ENCODE measurements at regions not wholly inside any gene's neighbourhood (a gene's known extent, or its start where the extent isn't known, plus 50 kb on each side); places are given as distances from the start of the nearest gene placed in this dataset.

GRCh38 chr12:30048371-30048770 lies 264.6 kb upstream of the TMTC1 start:
- Histone ChIP-seq H3K4me3 (ENCODE audit: control extremely low read depth in 1 of 5, extremely low read depth in 1 of 5, insufficient read depth in 1 of 5, low read depth in 2 of 5, low read length in 4 of 5) (no peak overlapping the region), H4K20me1 (ENCODE audit: control insufficient read depth, insufficient read depth, low read length, poor library complexity, severe bottlenecking) (no peaks in the 10 kb centered on the region), H3K9ac (ENCODE audit: low read length) (no peak overlapping the region), H3K4me2 (replicated peaks; ENCODE audit: low read depth, low read length, poor library complexity, severe bottlenecking) (no peak overlapping the region), H3K27ac (ENCODE audit: low read length in 2 of 2) (no peak overlapping the region), H3K79me2 (ENCODE audit: control insufficient read depth, insufficient read depth, low read length) (no peaks in the 10 kb centered on the region), H3K4me1 (ENCODE audit: control insufficient read depth in 2 of 2, insufficient read depth in 2 of 2, low read length in 2 of 2) (no peaks in the 10 kb centered on the region), H3K36me3 (replicated peaks in 1 of 2; ENCODE audit: control extremely low read depth in 1 of 2, control insufficient read depth in 1 of 2, extremely low read depth in 1 of 2, insufficient read depth in 2 of 2, low read length in 1 of 2) (no peaks in the 10 kb centered on the region), H3K9me3 (ENCODE audit: control extremely low read depth in 1 of 3, control insufficient read depth in 2 of 3, insufficient read depth in 1 of 3, low read length in 2 of 3) (peaks cover 0 to 3% (median 0%) of the 10 kb centered on the region in 3 donors), H3K27me3 (replicated peaks in 1 of 4; ENCODE audit: control extremely low read depth in 1 of 4, control insufficient read depth in 3 of 4, insufficient read depth in 4 of 4, low read length in 3 of 4) (no peaks in the 10 kb centered on the region), H2AFZ (ENCODE audit: insufficient read depth, low read depth, low read length, poor library complexity, severe bottlenecking) (no peak overlapping the region)
- CTCF ChIA-PET: interaction anchor here (0.6 kb wide), 1 partner anchor 78 kb away, joined by 3 read pairs; no protein-coding TSS in a partner anchor
- no peak for ATAC-seq (ENCODE audit: low read depth)
- Mint-ChIP-seq H3K27ac (no peak overlapping the region), H3K27me3 (no peaks in the 10 kb centered on the region), H3K9me3 (ENCODE audit: insufficient read depth) (peaks cover 3% of the 10 kb centered on the region), H3K4me1 (no peaks in the 10 kb centered on the region), H3K4me3 (no peak overlapping the region)
- no CpG with 5 or more reads among the region's 2 CpGs for WGBS (ENCODE audit: insufficient coverage)
- no peak for TF ChIP-seq EZH2 (IDR thresholded peaks at IDR 0.05; ENCODE audit: borderline replicate concordance, insufficient read depth, low read depth, low read length, poor library complexity, severe bottlenecking)
- no peak for TF ChIP-seq CTCF (IDR thresholded peaks at IDR 0.05)
- DNase-seq: no peak
- intact Hi-C loops (cut with micrococcal nuclease): no loop called here
- POLR2A ChIA-PET: no interaction called here

- H3K9ac ChIP-seq (ENCODE audit: low read length): no peak overlapping the region
- H2AFZ ChIP-seq (ENCODE audit: insufficient read depth, low read depth, low read length, poor library complexity, severe bottlenecking): no peak overlapping the region
- no peaks in the 10 kb centered on the region for H3K79me2 ChIP-seq (ENCODE audit: control insufficient read depth, insufficient read depth, low read length)
- TF ChIP-seq CTCF (IDR thresholded peaks at IDR 0.05) (no peak), EZH2 (IDR thresholded peaks at IDR 0.05; ENCODE audit: borderline replicate concordance, insufficient read depth, low read depth, low read length, poor library complexity, severe bottlenecking) (no peak)
- H3K36me3 ChIP-seq (replicated peaks in 1 of 2; ENCODE audit: control extremely low read depth in 1 of 2, control insufficient read depth in 1 of 2, extremely low read depth in 1 of 2, insufficient read depth in 2 of 2, low read length in 1 of 2): no peaks in the 10 kb centered on the region
- Mint-ChIP-seq H3K27me3 (no peaks in the 10 kb centered on the region), H3K4me1 (no peaks in the 10 kb centered on the region), H3K9me3 (ENCODE audit: insufficient read depth) (peaks cover 3% of the 10 kb centered on the region), H3K4me3 (no peak overlapping the region), H3K27ac (no peak overlapping the region)
- CTCF ChIA-PET: interaction anchor here (0.6 kb wide), 1 partner anchor 77 kb away, joined by 3 read pairs; no protein-coding TSS in a partner anchor
- no peak overlapping the region for H3K27ac ChIP-seq (ENCODE audit: low read length in 2 of 2)
- no peak overlapping the region for H3K4me2 ChIP-seq (replicated peaks; ENCODE audit: low read depth, low read length, poor library complexity, severe bottlenecking)
- DNase-seq (no peak), ATAC-seq (ENCODE audit: low read depth) (no peak)
- intact Hi-C loops (cut with micrococcal nuclease): no loop called here
- WGBS (ENCODE audit: insufficient coverage): 100% methylated on average over 2 of the region's 5 CpGs
- POLR2A ChIA-PET: no interaction called here
- no peaks in the 10 kb centered on the region for H3K4me1 ChIP-seq (ENCODE audit: control insufficient read depth in 2 of 2, insufficient read depth in 2 of 2, low read length in 2 of 2)
- H3K4me3 ChIP-seq (ENCODE audit: control extremely low read depth in 1 of 5, extremely low read depth in 1 of 5, insufficient read depth in 1 of 5, low read depth in 2 of 5, low read length in 4 of 5): no peak overlapping the region
- no peaks in the 10 kb centered on the region for H4K20me1 ChIP-seq (ENCODE audit: control insufficient read depth, insufficient read depth, low read length, poor library complexity, severe bottlenecking)
- peaks cover 0 to 3% (median 0%) of the 10 kb centered on the region in 3 donors for H3K9me3 ChIP-seq (ENCODE audit: control extremely low read depth in 1 of 3, control insufficient read depth in 2 of 3, insufficient read depth in 1 of 3, low read length in 2 of 3)
- H3K27me3 ChIP-seq (replicated peaks in 1 of 4; ENCODE audit: control extremely low read depth in 1 of 4, control insufficient read depth in 3 of 4, insufficient read depth in 4 of 4, low read length in 3 of 4): no peaks in the 10 kb centered on the region
Observed at GRCh38 chr12:30047516-30048254, 263.9 kb upstream of the TMTC1 start.
